CD14-positive monocyte (primary cell): ENCODE measurements at regions not wholly inside any gene's neighbourhood (a gene's known extent, or its start where the extent isn't known, plus 50 kb on each side); places are given as distances from the start of the nearest gene placed in this dataset.

ENCODE experiments used
- DNase-seq, 3 donors: peaks; one replicate each; pipeline ENCODE4 v3.0.0-alpha.2; 2011 to 2022
- H2AFZ ChIP-seq: 2 replicates; pipeline ENCODE4 v1.6.0; 2012; ENCODE audit warnings: mild to moderate bottlenecking, low read depth, low read length, inconsistent platforms; ENCODE audit not compliant: insufficient read depth, poor library complexity, severe bottlenecking
- H3K27ac ChIP-seq, 2 donors: 1 replicate in 1 of 2; 2 replicates in 1 of 2; pipeline ENCODE4 v1.5.1; 2012 to 2013; ENCODE audit warnings: low read length in 2 of 2, control low read depth in 1 of 2, inconsistent platforms in 1 of 2, low read depth in 1 of 2, mild to moderate bottlenecking in 1 of 2
- H3K27me3 ChIP-seq, 2 donors: one replicate each; pipeline versions ENCODE4 v1.6.0 to v1.6.1; 2011 to 2013; ENCODE audit warnings: low read length in 2 of 2; ENCODE audit not compliant: control insufficient read depth in 2 of 2, insufficient read depth in 2 of 2
- H3K36me3 ChIP-seq, 2 donors: replicated peaks in 1 of 2; 1 replicate in 1 of 2; 2 replicates in 1 of 2; pipeline versions ENCODE4 v1.5.1 to v1.6.1; 2012 to 2013; ENCODE audit warnings: low read length in 2 of 2, control low read depth in 1 of 2, inconsistent platforms in 1 of 2, mild to moderate bottlenecking in 1 of 2; ENCODE audit not compliant: insufficient read depth in 2 of 2, control insufficient read depth in 1 of 2
- H3K4me1 ChIP-seq, 2 donors: 1 replicate in 1 of 2; 2 replicates in 1 of 2; pipeline versions ENCODE4 v1.5.1 to v1.6.1; 2012 to 2013; ENCODE audit warnings: low read length in 2 of 2, control low read depth in 1 of 2, inconsistent platforms in 1 of 2, mild to moderate bottlenecking in 1 of 2, moderate library complexity in 1 of 2; ENCODE audit not compliant: insufficient read depth in 2 of 2, control insufficient read depth in 1 of 2
- H3K4me2 ChIP-seq: replicated peaks from 2 replicates; pipeline ENCODE3; 2012; ENCODE audit warnings: low read length, moderate library complexity, mild to moderate bottlenecking; ENCODE audit not compliant: poor library complexity, severe bottlenecking; ENCODE audit errors: extremely low read depth
- H3K4me3 ChIP-seq, 3 experiments: fragments of 200-600 bp in 1 of 3; sonication (generic) in 1 of 3; replicated peaks in 1 of 3; 1 replicate in 2 of 3; 2 replicates in 1 of 3; pipeline ENCODE4 v1.5.1; 2011 to 2013; ENCODE audit warnings: low read length in 3 of 3, mild to moderate bottlenecking in 3 of 3, control low read depth in 2 of 3, low read depth in 2 of 3, inconsistent platforms in 1 of 3, moderate library complexity in 1 of 3
- H3K79me2 ChIP-seq: 2 replicates; pipeline ENCODE4 v1.6.0; 2012; ENCODE audit warnings: mild to moderate bottlenecking, control low read depth, inconsistent platforms, low read length, moderate library complexity; ENCODE audit not compliant: insufficient read depth
- H3K9ac ChIP-seq: 2 replicates; pipeline ENCODE4 v1.6.0; 2017; ENCODE audit warnings: low read length, mild to moderate bottlenecking; ENCODE audit not compliant: insufficient read depth, poor library complexity, severe bottlenecking
- H3K9me3 ChIP-seq, 2 donors: replicated peaks in 1 of 2; 1 replicate in 1 of 2; 2 replicates in 1 of 2; pipeline versions ENCODE4 v1.5.1 to v1.6.1; 2012 to 2013; ENCODE audit warnings: low read length in 2 of 2, control low read depth in 1 of 2; ENCODE audit not compliant: control insufficient read depth in 1 of 2, insufficient read depth in 1 of 2
- H4K20me1 ChIP-seq: 2 replicates; pipeline ENCODE4 v1.6.0; 2012; ENCODE audit warnings: mild to moderate bottlenecking, low read length, control low read depth, moderate library complexity; ENCODE audit not compliant: insufficient read depth
- H3K27ac Mint-ChIP-seq, 7 donors: one replicate each; pipeline ENCODE4 v1.8.0; 2020; ENCODE audit warnings: mild to moderate bottlenecking in 7 of 7, mixed read lengths in 7 of 7, moderate library complexity in 6 of 7, inconsistent platforms in 2 of 7
- H3K27me3 Mint-ChIP-seq, 3 donors: one replicate each; pipeline ENCODE4 v1.8.0; 2021 to 2022; ENCODE audit warnings: low read depth in 3 of 3, mild to moderate bottlenecking in 3 of 3, mixed read lengths in 3 of 3, moderate library complexity in 3 of 3, inconsistent platforms in 1 of 3
- H3K36me3 Mint-ChIP-seq, 2 donors: one replicate each; pipeline ENCODE4 v1.8.0; 2020; ENCODE audit warnings: mixed read lengths in 2 of 2, inconsistent platforms in 1 of 2, mild to moderate bottlenecking in 1 of 2
- H3K4me1 Mint-ChIP-seq: one replicate; pipeline ENCODE4 v1.8.0; 2020; ENCODE audit warnings: mild to moderate bottlenecking, mixed read lengths
- H3K4me3 Mint-ChIP-seq, 2 donors: one replicate each; pipeline ENCODE4 v1.8.0; 2020; ENCODE audit warnings: mild to moderate bottlenecking in 2 of 2, mixed read lengths in 2 of 2, moderate library complexity in 1 of 2
- H3K9me3 Mint-ChIP-seq, 7 donors: one replicate each; pipeline ENCODE4 v1.8.0; 2020 to 2022; ENCODE audit warnings: mixed read lengths in 7 of 7, mild to moderate bottlenecking in 6 of 7, moderate library complexity in 6 of 7, inconsistent platforms in 2 of 7
- CTCF ChIP-seq: fragments of 200-600 bp; IDR thresholded peaks from one replicate; pipeline ENCODE4 v1.8.0; 2022; ENCODE audit warnings: antibody characterized with exemption, mild to moderate bottlenecking
- WGBS: methylation state at CpG from one replicate; pipeline ENCODE4 v1.1.5; 2013; ENCODE audit warnings: missing lambda C conversion rate; ENCODE audit not compliant: insufficient coverage; 5-methylcytosine and 5-hydroxymethylcytosine counted together
- intact Hi-C, 2 donors: fragments of 100-400 bp; cut with micrococcal nuclease; formaldehyde crosslinking; loops; one replicate each; pipeline versions ENCODE4 v1.15.0 to v1.15.1; 2023

- H3K36me3 Mint-ChIP-seq: no peaks in the 10 kb centered on the region
- no peaks in the 10 kb centered on the region for H3K36me3 ChIP-seq
- no peaks in the 10 kb centered on the region for H3K27me3 ChIP-seq
- H4K20me1 ChIP-seq: no peaks in the 10 kb centered on the region
- no peak for TF ChIP-seq CTCF
- DNase-seq: no peak
- H3K4me2 ChIP-seq: no peak overlapping the region
- no peak overlapping the region for H3K4me3 Mint-ChIP-seq
- no peak overlapping the region for H2AFZ ChIP-seq
- intact Hi-C loops: no loop called here
- H3K4me3 ChIP-seq: no peak overlapping the region
- no peak overlapping the region for H3K27ac Mint-ChIP-seq
- peaks cover 0 to 1% of the 10 kb centered on the region in 2 donors for H3K9me3 ChIP-seq
- H3K9me3 Mint-ChIP-seq: peaks cover 0 to 2% (median 0%) of the 10 kb centered on the region in 7 donors
- H3K79me2 ChIP-seq: no peaks in the 10 kb centered on the region
- 83% methylated on average over 1 of the region's 4 CpGs for WGBS
- H3K27ac ChIP-seq: no peak overlapping the region
- H3K4me1 ChIP-seq: no peaks in the 10 kb centered on the region
- H3K4me1 Mint-ChIP-seq: no peaks in the 10 kb centered on the region
- H3K27me3 Mint-ChIP-seq: peaks cover 0 to 1% (median 0%) of the 10 kb centered on the region in 3 donors
- H3K9ac ChIP-seq: no peak overlapping the region
Measured at GRCh38 chr13:107743526-107743925, 471.8 kb downstream of the LIG4 start.

- H3K36me3 Mint-ChIP-seq: no peaks in the 10 kb centered on the region
- Histone ChIP-seq H3K4me2 (no peak overlapping the region), H3K4me3 (no peak overlapping the region), H3K9me3 (peaks cover 0 to 2% of the 10 kb centered on the region in 2 donors), H3K79me2 (no peaks in the 10 kb centered on the region), H3K9ac (no peak overlapping the region), H2AFZ (no peak overlapping the region), H3K36me3 (no peaks in the 10 kb centered on the region), H3K27ac (no peak overlapping the region), H3K4me1 (no peaks in the 10 kb centered on the region), H3K27me3 (no peaks in the 10 kb centered on the region), H4K20me1 (no peaks in the 10 kb centered on the region)
- H3K4me1 Mint-ChIP-seq: no peaks in the 10 kb centered on the region
- no peak overlapping the region for H3K27ac Mint-ChIP-seq
- peaks cover 0 to 2% (median 0%) of the 10 kb centered on the region in 7 donors for H3K9me3 Mint-ChIP-seq
- TF ChIP-seq CTCF: no peak
- peaks cover 0 to 1% (median 0%) of the 10 kb centered on the region in 3 donors for H3K27me3 Mint-ChIP-seq
- H3K4me3 Mint-ChIP-seq: no peak overlapping the region
- intact Hi-C loops: no loop called here
- DNase-seq: no peak
- WGBS: 67% methylated on average over 1 of the region's 3 CpGs
Measured at GRCh38 chr13:107743100-107743499, 472.2 kb downstream of the LIG4 start.
